Neural crest cell (in vitro differentiated cells): ENCODE measurements at regions not wholly inside any gene's neighbourhood (a gene's known extent, or its start where the extent isn't known, plus 50 kb on each side); places are given as distances from the start of the nearest gene placed in this dataset.

Source experiments
- DNase-seq: peaks from one replicate; pipeline ENCODE4 v3.0.0; 2021; ENCODE audit warnings: low read depth, mixed read lengths, low spot score
- H3K27ac Mint-ChIP-seq: one replicate; pipeline ENCODE4 v1.8.0; 2021; ENCODE audit warnings: mild to moderate bottlenecking, mixed read lengths; ENCODE audit not compliant: unreplicated experiment
- H3K27me3 Mint-ChIP-seq: 2 replicates; pipeline ENCODE4 v1.8.0; 2021; ENCODE audit warnings: low read depth, mild to moderate bottlenecking, mixed read lengths
- H3K36me3 Mint-ChIP-seq: 2 replicates; pipeline ENCODE4 v1.8.0; 2021; ENCODE audit warnings: low read depth, mild to moderate bottlenecking, mixed read lengths
- H3K4me1 Mint-ChIP-seq: 2 replicates; pipeline ENCODE4 v1.8.0; 2021; ENCODE audit warnings: mixed read lengths
- H3K4me3 Mint-ChIP-seq: one replicate; pipeline ENCODE4 v1.8.0; 2021; ENCODE audit warnings: mild to moderate bottlenecking, mixed read lengths
- H3K9me3 Mint-ChIP-seq: 2 replicates; pipeline ENCODE4 v1.8.0; 2021; ENCODE audit warnings: mixed read lengths
- TF ChIP-seq, protein P1 (sequence below): fragments of 200-600 bp; sonication (generic); conservative IDR thresholded peaks from 2 replicates; pipeline ENCODE4 v1.5.0; 2021; ENCODE audit warnings: antibody characterized with exemption, mild to moderate bottlenecking

- no peak for DNase-seq
- H3K4me1 Mint-ChIP-seq: no peaks in the 10 kb centered on the region
- H3K36me3 Mint-ChIP-seq: no peaks in the 10 kb centered on the region
- H3K9me3 Mint-ChIP-seq: no peaks in the 10 kb centered on the region
- H3K4me3 Mint-ChIP-seq: no peak overlapping the region
- H3K27me3 Mint-ChIP-seq: peaks cover 16% of the 10 kb centered on the region
- TF ChIP-seq, protein P1, sequence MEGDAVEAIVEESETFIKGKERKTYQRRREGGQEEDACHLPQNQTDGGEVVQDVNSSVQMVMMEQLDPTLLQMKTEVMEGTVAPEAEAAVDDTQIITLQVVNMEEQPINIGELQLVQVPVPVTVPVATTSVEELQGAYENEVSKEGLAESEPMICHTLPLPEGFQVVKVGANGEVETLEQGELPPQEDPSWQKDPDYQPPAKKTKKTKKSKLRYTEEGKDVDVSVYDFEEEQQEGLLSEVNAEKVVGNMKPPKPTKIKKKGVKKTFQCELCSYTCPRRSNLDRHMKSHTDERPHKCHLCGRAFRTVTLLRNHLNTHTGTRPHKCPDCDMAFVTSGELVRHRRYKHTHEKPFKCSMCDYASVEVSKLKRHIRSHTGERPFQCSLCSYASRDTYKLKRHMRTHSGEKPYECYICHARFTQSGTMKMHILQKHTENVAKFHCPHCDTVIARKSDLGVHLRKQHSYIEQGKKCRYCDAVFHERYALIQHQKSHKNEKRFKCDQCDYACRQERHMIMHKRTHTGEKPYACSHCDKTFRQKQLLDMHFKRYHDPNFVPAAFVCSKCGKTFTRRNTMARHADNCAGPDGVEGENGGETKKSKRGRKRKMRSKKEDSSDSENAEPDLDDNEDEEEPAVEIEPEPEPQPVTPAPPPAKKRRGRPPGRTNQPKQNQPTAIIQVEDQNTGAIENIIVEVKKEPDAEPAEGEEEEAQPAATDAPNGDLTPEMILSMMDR: no peak
- no peak overlapping the region for H3K27ac Mint-ChIP-seq
These were observed 201.4 kb upstream of the PWP1 start for GRCh38 chr12:107484230-107484629.

DNA sequence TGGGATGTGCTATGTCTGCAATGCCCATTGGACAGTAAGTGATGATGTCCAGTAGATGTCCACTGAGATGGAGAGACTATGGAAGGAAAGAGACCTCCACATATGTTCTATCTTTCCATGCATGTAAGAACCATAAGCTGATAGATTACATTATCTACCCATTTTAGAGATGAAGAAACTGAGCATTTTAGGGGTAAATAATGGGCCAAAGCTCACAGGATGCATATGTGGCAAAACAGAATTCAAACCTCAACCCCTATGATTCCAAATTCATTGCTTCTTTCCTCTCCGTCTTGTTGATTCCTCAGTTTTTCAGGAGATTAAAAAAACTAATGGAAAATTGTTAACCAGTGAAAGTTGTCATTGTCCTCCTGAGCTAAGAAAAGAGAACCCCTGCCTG lies 200.7 kb upstream of the PWP1 start:
- Mint-ChIP-seq H3K27ac (no peak overlapping the region), H3K4me3 (no peak overlapping the region), H3K36me3 (no peaks in the 10 kb centered on the region), H3K27me3 (peaks cover 16% of the 10 kb centered on the region), H3K4me1 (no peaks in the 10 kb centered on the region), H3K9me3 (no peaks in the 10 kb centered on the region)
- TF ChIP-seq, protein P1: no peak
- no peak for DNase-seq

DNA sequence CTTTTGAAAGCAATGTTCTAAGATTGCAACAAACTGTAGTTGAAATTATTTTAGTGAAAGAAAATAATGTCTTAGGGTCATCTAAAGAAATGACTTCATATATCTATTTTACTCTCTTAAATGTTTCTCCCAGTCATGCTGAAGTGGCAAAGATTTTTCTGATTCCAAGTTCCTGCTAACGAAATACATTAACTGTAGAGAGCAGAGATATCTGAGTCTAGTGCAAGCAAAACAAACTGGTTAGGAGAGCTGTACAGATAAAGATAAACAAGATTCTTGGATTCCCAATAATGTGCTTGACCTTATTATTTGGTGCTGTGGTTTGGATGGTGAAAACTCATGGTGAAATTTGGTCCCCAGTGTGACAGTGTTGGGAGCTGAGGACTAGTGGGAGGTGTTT lies 199.9 kb upstream of the PWP1 start:
- no peak overlapping the region for H3K4me3 Mint-ChIP-seq
- H3K27me3 Mint-ChIP-seq: peaks cover 16% of the 10 kb centered on the region
- TF ChIP-seq, protein P1: no peak
- no peak overlapping the region for H3K27ac Mint-ChIP-seq
- no peak for DNase-seq
- no peaks in the 10 kb centered on the region for H3K4me1 Mint-ChIP-seq
- no peaks in the 10 kb centered on the region for H3K9me3 Mint-ChIP-seq
- H3K36me3 Mint-ChIP-seq: no peaks in the 10 kb centered on the region

- TF ChIP-seq, protein P1: no peak
- no peaks in the 10 kb centered on the region for H3K9me3 Mint-ChIP-seq
- H3K4me1 Mint-ChIP-seq: no peaks in the 10 kb centered on the region
- H3K27me3 Mint-ChIP-seq: peaks cover 16% of the 10 kb centered on the region
- no peak overlapping the region for H3K4me3 Mint-ChIP-seq
- DNase-seq: no peak
- H3K27ac Mint-ChIP-seq: no peak overlapping the region
- H3K36me3 Mint-ChIP-seq: no peaks in the 10 kb centered on the region
These were observed 199.3 kb upstream of the PWP1 start for GRCh38 chr12:107486140-107486892.

DNA sequence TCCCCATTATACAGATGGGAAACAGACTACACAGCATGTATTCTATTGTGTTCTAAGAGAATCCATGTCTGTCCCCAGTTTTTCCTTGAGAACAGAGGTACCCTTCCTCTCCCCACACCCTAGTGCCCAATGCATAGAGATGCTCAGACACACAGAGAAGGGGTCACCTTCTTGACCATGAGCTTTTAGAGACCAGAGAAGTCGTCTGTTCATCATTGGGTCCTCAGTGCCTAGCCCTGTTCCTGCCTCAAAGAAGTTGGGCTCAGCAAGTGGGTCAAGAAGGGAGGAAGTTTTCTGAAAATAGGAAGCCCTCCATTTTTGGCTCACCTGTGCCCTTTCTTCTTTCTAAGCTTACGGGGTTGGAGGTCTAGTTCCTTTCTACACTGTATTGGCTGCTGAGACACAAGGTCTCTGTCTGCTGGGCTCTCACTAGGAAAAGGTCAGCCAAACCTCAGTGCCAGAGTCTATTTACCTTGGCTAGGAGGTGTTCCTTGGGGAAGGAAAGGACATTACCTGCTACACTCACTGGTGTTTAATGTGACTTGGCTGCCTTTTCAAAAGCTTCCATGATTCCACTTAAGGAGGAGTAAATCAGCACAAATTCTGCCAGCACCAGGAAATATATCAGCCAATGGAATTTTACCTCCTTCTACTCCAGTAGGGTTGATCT lies 198.5 kb upstream of the PWP1 start:
- Mint-ChIP-seq H3K27me3 (peaks cover 16% of the 10 kb centered on the region), H3K36me3 (no peaks in the 10 kb centered on the region)

More for the DNA sequence above, 198.5 kb upstream of the PWP1 start:
- DNase-seq: no peak
- H3K4me3 Mint-ChIP-seq: no peak overlapping the region
- no peaks in the 10 kb centered on the region for H3K9me3 Mint-ChIP-seq
- TF ChIP-seq, protein P1: no peak
- no peak overlapping the region for H3K27ac Mint-ChIP-seq
- H3K4me1 Mint-ChIP-seq: peaks cover 5% of the 10 kb centered on the region
